GM19397 (cell line): ENCODE measurements at regions not wholly inside any gene's neighbourhood (a gene's known extent, or its start where the extent isn't known, plus 50 kb on each side); places are given as distances from the start of the nearest gene placed in this dataset.

Experiments
- ATAC-seq: cut with Tn5 transposase; IDR thresholded peaks from one replicate; pipeline ENCODE4 v1.9.1; 2021; ENCODE audit warnings: mild to moderate bottlenecking, moderate library complexity; ENCODE audit not compliant: unreplicated experiment

DNA sequence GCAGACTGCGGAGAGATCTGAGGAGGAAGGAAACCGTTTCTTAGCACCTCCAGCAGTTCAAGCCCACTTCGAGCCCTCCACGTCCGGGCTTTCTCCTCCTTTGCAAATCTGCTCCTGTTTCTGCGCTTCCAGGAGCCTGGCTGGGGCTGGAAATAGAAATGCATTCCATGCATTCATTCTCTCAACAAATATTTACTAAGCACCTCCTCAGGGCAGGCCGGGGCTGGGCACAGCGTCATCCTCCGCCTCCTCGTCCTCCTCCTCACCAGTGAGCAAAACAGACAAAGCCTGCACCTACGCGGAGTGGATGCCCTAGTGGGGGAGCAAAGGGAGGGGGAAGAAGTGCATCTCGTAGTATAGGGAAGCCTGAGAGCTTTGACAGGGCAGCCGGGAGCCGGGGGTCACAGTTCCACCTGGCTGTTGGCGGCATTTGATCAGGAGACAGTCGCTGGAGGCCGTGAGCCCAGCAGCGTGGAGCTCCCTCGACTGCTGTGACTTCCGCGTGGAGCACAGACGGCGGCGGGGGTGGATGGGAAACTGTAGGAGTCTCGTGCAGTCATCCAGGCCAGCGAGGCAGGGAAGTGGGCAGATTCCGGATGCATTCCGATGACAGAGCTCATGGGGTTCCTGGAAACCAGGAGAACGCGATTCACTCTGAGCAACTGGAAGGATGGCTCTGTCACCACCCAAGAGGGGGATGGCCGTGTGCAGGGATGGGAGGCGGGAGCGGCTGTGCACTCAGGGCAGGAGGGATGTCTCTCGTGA lies 93.5 kb downstream of the SIK1 start:
- no peak for ATAC-seq

DNA sequence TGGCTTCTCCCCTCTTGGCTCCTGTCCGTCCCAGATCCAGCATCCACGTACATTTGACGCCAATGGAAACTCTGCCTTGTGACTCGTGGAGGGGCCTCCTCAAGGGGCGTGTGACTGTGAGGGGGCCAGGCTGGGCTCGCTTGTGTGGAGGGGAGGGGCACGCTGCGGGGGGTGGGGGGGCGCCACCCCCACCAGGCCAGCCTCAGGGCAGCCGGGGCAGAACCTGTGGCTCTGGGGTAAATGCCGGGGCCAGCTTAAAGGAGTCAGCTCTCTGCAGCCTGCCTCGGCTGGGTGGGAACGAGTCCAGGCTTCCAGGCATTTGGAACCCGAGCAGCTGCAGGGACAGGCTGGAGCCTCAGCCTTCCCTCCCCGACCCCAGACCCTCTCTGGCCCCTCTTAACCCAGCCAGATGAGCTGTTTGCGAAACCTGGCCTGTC lies 94.1 kb downstream of the SIK1 start:
- ATAC-seq: no peak

DNA sequence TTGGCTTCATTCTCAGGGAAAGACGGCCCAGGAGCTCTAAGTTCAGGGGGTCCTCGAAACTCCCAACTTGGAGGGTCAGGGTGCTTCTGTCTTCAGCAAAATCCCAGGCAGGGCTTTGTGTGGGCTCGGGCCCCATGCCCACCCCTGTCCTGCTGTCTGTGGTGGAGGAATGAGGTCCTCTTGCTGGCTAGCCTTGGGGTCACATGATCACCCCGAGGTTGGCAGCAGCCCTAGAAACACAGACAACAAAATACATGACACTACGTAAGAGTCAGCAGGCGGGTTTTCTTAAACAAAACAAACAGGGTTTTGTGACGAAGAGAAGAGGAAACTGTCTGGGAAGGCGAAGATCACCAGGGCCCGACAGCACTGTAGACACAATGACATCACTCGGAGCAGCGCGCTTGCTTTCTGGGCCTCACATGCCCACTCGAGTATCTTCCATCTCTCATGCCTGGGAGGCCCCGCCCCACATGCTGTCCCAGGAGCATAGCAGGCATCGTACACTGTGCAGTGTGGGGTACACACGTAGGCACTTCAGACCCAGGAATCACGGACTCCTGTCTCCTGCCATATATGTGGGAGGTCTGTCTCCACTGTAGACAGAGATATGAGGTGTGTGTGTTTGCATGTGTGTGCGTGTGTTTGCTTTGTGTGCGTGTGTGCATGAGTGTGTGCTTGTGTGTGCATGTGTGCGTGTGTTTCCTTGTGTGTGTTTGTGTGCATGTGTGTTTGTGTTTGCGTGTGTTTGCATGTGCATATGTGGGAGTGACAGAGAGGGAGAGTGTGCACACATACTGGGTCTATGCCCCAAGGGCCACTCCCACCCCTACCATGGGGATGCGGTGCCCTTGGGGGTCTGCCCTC lies 94.7 kb downstream of the SIK1 start:
- no peak for ATAC-seq

DNA sequence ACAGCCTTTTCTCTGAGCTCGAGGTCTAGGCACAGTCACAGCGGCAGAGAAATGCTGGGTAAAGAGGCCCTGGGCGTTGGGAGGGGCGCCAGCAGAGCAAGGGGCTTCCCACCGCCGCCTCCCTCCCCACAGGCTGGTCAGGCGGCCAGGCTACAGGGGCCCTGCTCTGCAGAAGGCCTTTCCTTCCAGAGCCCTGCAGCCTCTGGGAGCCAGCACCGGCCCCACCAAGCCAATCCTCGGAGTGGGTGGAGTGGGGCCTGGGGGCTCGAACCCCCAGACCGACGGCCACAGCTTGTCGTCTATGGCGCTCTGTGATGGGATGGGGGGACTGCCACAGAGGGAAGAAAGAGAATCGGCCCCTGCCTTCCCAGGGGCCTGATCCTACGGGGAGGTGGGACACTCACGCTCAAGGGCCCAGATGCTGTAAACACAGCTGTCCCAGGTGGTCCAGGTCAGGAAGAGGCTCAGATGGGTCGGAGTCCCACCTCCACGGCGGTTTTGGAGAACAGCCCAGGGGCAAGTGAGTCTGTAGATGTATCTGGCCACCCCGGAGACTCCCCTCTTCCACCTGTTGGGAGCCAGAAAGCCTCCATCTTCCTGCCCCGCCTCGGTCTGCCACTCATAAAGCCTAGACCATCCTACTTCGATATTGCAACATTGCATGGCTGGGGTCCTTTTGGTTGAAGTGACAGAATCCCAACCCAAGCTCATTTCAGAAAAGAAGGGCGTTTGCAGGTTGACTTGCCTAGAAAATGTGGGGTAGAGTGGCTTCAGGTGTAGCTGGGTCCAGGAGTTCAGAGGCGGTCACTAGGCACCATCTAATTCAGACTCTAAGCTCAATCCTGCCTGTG lies 95.6 kb downstream of the SIK1 start:
- ATAC-seq: no peak

DNA sequence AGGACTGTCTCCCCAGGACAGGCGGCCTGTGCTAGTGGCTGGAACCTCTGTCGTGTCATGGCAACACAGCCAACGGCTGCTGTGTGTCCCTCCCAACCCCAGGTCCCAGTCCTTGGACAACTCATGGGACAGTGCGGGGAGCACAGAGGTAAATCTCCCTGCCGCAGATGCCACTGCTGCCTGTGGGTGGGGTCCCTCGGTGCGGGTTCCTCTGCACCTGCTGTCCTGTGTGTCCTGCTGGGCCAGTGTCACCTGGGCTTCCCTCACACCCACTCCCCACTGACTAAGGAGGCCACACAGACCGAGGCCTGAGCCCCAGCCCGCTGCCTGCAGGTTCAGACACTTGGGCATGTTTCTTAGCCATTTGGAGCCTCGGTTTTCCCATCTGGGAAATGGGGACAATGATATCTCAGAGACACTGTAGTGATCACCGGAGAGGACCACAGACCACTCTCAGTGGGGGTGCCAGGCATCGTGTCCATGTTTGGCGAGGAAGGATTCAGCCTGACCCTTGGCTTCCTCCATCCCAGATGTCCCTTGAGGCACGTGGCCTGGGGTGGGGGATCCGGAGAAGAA lies 96.5 kb downstream of the SIK1 start:
- ATAC-seq: no peak

DNA sequence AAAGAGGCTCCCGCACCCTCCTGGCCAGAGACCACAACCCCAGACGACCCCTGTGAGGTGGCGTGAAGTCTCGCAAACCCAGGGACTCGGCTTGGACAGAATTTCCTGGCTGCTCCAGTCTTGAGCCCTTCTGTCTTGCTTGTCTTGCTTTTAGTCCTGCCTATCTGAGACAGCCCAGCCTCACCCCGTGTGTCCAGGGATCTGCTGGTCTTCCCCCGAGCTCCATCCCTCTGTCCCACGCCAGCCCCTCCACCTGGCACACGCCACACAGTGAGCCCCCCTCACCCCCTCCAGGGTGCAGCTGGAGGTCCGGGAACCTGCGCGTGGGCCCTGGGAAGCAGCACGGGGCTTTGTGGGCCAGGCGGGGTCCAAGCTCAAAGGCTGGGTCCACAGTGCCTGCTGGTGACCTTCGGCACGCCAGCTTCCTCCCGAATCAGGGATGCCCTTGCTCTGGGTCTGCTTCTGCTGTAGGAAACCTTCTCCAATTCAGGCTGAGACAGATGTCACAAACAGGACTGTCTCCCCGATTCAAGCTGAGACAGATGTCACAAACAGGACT lies 97.1 kb downstream of the SIK1 start:
- ATAC-seq: no peak

DNA sequence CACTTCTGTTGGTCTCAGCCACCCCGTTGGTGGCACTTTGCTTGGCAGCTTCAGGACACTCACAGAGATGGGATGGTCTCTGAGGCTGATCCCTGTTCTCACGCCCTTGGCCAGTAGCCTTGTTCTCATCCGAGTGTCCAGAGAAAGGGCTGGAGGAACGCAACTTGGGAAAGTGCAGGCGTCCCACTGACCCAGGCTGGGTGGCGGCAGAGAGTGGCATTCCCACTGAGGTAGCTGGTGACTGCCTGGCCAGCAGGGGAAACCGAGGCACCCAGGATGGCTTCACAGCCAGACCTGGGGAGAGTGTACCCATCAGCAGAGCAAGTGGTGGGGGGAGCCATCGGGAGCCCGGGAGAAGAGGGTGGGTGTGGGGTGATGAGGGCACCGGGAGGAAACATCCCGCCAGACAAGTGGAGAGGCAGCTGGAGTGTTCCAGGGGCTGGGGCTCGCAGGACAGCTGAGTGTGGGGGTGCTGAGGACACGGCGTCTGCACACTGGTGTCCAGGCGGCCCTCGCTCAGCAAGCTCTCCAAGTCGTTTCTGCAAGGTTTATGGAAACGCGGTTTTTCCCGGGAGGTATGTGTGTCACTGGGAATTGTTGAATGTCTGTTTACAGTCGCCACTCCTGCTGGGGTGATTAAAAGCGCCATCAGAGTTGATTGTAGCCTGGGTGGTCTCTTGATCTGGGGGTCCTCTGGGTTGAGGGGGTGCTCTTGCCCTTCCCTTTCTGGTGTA lies 97.8 kb downstream of the SIK1 start:
- no peak for ATAC-seq

DNA sequence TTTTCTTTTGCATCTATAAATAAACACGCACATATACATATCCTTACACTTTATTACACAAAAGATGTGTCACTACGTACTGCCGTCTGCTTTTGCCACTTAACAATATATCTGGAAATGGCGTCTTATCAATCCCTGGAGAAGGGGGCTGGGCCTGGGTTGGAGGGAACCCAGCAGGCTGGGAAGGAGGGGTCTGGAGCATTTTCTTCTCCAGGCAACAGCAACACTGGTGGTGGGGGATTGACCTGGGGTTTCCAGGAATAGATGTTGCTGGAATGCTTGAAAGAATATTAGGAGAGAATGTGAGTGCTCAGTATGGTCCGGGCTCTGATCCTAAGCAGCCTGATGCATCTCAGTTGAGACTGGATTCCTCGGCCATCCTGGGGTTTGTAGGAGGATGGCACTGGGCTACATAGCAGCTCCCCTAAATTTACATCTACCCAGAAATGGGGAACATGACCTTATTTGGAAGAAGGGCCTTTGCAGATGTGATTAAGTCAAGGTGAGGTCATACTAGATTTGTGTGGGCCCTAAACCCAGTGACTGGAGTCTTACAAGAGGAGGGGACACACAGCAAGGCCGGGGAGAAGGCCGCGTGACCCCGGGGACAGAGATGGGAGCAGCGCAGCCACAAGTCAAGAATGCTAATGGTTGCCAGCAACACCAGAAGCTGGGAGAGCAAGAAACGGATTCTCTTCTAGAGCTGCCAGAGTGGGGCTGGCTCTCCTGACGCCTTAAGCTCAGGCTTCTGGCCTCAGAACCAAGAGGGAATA lies 98.6 kb downstream of the SIK1 start:
- no peak for ATAC-seq

DNA sequence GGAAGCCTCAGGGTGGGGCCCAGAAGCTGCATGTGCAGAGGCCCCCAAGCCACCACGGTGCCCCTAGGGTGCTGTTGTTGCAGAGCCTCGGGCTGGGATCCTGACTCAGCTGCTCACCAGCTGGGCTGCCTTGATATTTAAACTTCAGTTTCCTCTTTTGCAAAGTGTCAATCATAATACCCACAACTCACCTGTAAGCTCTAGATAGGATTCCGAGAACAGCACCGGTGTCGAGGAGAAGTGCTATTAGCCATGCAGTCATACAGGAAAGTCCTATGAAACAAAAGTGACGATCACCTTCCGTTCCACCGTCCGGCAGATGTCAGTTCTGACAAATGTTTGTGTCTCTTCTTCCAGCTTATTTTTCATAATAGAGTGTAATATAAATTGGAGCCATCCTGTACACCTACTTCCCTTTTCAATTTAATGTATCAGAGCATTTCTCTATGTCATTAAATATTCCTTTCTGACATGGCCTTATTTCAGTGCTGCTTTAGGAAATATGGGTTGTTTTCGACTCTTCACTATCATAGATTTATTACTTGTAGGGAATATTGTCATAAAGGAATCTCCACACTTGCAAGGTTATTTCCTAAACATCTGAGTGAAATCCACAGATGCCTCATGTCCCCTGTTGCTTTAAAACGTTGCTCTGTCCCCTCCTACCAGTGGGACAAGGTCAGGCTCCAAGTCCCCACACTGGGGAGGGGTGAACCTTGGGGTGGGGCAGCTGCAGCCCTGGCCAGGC lies 100.8 kb downstream of the SIK1 start:
- ATAC-seq: no peak

DNA sequence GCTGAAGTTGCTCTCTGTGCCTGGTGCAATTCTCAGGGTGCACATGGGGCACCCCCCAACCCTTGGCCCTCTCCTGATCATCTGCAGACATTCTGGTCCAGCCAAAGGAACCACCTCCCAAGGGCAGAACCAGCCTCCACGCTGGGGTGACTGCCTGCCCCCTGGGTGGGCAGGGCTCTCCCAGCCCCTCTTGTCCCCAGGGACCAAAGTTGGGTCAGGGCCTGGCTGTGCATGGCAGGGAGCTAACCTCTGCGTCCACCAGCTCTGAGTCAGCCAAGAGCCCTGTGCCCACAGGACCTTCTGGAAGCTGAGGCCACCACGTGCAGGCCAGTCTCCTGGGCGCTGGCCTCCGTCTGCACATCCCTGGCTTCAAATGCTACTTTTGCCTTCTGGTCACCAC lies 101.9 kb downstream of the SIK1 start:
- no peak for ATAC-seq

DNA sequence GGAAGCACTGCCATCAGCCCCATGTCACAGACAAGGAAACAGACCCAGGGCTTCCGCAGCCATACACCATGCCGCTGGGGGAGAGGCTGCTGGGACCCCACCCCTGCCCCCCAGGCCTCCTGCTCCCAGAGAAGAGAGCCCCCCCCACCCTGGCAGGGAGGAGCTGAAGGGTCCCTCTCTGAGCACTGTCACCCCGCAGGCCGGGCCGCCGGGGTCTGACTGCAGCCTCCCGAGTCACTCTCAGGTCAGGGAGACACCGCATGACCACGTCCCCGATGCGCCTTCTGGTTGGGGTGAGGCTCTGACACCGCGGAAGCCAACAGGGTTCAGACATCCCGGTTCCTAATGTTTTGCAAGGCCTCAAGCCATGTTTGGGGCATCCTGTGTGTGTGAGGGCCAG lies 102.3 kb downstream of the SIK1 start:
- ATAC-seq: no peak

DNA sequence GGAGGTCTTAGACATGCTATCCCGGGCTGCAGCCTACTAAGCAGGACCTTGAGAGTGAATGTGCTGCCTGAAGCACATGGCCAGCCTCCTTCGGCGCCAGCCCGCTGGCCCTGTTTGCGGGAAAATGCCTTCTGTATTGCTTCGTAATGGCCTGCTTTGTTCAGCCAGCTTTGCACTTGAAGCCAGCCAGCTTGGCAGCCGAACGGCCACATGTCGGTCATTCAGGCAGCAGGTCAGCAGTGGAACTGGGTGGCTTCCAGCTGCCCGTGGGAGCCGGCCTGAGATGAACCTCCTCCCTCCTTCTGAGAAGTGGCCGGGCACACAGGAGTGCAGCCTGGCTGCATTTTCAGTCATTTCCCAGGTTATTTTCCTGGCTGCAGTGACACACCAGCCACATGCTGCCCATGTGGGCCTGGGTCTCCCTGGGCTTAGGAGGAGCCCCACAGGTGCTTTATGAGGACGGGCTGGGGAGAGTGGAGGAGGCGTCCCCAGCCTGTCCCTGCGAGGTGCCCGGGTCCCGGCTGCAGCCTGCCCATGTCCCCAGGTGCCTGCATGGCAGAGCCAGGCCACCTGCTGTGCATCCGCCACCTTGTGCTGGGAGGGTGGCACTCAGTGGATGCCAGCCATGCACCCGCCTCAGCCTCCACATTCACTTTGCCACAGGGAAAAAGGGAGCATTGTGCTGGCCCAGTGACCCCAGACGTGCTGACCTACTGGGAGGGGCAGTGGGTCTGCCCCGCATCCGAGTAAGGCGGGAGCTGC lies 103.5 kb downstream of the SIK1 start:
- ATAC-seq: no peak

DNA sequence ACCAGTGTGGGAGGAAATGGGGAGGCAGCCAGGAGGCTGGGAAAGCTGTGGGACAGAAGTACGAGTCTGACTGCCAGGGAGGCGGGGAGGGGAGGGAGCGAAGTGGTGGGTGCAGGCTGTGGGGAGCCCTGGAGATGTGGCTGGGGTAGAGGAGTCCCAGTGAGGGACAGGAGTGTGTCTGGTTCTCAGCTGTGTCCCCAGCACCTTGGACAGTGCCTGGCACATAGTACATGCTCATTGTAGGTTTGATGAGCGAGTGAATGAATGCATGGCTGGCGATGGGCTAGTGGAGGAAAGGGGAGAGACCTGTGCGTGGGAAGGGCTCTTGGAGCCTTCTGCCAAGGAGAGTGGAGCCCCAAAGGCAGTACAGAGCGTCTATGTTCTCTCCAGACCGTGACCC lies 104.1 kb downstream of the SIK1 start:
- no peak for ATAC-seq

DNA sequence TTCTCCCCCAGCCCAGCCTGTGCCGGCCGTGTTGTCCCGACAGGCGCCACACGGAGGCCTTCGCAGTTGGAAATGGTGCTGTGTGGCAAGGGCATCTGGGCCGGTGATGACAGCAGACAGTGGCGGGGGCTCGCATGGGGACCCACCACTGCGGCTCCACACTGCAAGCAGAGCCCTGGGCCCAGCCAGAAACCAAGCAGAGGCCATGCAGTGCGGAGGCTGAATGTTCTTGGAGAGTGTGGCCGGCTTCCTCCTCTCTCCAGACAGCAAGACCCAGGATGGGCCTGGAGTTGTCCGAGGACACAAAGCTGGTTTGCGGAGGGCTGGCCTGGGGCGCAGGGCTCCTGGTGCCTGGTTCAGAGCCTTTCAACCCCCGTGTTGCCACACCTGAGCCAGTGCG lies 104.6 kb downstream of the SIK1 start:
- ATAC-seq: no peak

DNA sequence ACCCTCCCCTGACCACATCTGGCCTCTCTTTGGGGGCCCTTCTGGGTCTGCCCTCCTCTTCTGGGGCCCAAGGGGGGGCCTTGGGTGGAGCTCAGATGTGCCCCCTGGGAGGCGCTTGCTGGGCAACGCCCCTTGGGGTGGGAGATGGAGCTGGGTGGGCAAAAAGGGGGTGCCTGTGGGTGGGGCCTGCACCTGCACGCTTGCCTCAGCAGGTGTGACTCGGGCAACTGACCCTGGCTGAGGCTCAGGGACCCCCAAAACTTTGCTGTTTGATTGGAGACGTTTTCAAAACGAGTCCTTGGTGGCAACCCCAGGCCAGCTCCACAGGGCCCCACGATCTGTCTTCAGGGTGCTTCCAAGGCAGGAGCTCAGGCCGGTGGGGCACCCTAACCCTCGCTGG lies 105.3 kb downstream of the SIK1 start:
- ATAC-seq: no peak

DNA sequence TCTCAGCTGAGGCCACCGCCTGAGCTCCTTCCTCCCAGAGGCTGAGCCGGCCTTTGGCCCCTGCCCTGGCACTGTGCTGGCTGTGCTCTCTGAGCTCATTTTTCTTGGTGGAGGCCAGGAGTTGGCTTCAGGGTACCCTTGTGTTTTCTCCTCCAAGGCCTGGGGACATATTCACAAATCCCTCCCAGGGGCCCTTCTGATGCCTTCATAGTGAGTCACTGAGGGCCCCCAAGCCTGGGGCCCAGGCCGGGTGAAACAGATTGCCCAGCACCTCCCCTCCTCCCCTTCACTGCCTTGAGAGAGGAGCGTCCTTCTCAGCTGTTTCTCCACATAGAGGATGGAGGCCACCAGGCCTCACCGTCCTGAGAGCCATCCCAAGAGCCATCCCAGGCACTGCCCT lies 105.8 kb downstream of the SIK1 start:
- no peak for ATAC-seq

DNA sequence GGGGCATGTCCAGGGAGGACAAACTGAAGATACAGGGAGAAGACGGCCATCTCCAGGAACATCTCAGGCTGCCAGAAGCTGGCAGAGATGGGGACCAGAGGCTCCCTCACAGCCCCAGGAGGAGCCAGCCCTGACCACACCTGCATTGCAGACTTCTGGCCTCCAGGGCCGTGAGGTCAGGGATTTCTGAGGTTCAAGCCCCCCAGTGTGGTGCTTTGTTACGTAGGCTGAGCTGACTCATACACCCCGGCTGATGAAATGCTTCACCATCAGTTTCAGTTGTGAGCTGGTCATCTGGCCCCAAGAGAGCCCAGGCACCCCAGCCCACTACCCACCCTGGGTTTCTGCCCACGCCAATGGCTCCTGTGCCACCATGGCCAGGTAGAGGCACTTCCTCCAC lies 106.4 kb downstream of the SIK1 start:
- ATAC-seq: no peak
